ENCODE measurements at regions not wholly inside any gene's neighbourhood (a gene's known extent, or its start where the extent isn't known, plus 50 kb on each side); places are given as distances from the start of the nearest gene placed in this dataset.
"Not testable (repeated sequence)": the region's sequence is repeated elsewhere in the genome, so short reads cannot be mapped to it uniquely, and the experiment has no call there.

DNA sequence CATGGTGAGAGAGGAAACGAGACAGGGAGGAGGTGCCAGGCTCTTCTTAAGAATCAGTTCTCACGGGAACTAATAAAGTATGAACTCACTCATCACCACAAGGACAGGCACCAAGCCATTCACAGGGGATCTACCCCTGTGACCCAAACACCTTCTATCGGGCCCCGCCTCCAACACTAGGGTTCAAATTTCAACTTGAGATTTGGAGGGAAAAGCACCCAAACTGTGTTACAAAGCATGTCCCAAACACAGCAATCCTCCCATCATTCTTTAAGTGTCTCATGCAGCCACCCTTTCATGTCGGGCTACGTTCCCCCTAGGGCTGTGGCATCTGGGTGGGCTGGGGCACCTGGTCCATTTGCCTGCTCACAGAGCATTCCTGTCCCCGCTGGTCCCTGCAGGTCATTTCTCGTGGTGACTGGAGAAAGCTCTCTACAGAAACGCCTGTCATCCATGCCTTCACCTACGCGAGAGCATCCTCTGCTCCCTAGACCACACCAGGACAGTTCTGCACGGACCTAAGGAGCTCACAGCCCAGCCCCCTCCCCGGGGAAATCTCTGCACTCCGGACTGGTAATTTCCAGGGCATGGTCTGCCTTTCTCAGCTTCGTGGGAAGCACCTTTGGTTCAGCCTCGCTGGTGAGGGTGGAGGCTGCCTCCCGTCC, 79.6 kb downstream of the TTLL2 start:
- H3F3A ChIP-seq (ENCODE audit: low read length, unreplicated experiment), result no peaks in the 10 kb centered on the region
- H3K9me3 ChIP-seq (ENCODE audit: low read length), result no peaks in the 10 kb centered on the region
- no peaks in the 10 kb centered on the region for H4K20me1 ChIP-seq (ENCODE audit: low read length)
- no peaks in the 10 kb centered on the region for H3K36me3 ChIP-seq (ENCODE audit: low read depth, low read length)
- DNase-seq (no peak), ATAC-seq (no peak)
- no TSS peak for BruUV-seq (replicated peaks)
- H3K27me3 ChIP-seq (ENCODE audit: low read length), result peaks cover 60% of the 10 kb centered on the region
- ChIA-PET POLR2A (ENCODE audit: unreplicated experiment) (no interaction called here), CTCF (no interaction called here)
- H3K4me3 ChIP-seq (ENCODE audit: low read length), result no peak overlapping the region
- H3K27ac ChIP-seq (ENCODE audit: low read length), result no peak overlapping the region
- no peak overlapping the region for H3K4me2 ChIP-seq (ENCODE audit: low read length)
- H2AFZ ChIP-seq (ENCODE audit: low read length), result no peak overlapping the region
- H3K79me2 ChIP-seq (ENCODE audit: low read length), result no peaks in the 10 kb centered on the region
- TF ChIP-seq, protein P1, sequence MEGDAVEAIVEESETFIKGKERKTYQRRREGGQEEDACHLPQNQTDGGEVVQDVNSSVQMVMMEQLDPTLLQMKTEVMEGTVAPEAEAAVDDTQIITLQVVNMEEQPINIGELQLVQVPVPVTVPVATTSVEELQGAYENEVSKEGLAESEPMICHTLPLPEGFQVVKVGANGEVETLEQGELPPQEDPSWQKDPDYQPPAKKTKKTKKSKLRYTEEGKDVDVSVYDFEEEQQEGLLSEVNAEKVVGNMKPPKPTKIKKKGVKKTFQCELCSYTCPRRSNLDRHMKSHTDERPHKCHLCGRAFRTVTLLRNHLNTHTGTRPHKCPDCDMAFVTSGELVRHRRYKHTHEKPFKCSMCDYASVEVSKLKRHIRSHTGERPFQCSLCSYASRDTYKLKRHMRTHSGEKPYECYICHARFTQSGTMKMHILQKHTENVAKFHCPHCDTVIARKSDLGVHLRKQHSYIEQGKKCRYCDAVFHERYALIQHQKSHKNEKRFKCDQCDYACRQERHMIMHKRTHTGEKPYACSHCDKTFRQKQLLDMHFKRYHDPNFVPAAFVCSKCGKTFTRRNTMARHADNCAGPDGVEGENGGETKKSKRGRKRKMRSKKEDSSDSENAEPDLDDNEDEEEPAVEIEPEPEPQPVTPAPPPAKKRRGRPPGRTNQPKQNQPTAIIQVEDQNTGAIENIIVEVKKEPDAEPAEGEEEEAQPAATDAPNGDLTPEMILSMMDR (conservative IDR thresholded peaks at IDR 0.05; ENCODE audit: low read depth, low read length), result no peak
- no peak for TF ChIP-seq EZH2 (IDR thresholded peaks at IDR 0.05; ENCODE audit: low read length, unreplicated experiment)
- no peak for TF ChIP-seq EZH2phosphoT487 (IDR thresholded peaks at IDR 0.05; ENCODE audit: borderline replicate concordance, low read length)
- no peaks in the 10 kb centered on the region for H3K9me2 ChIP-seq (replicated peaks; ENCODE audit: low read length)
- intact Hi-C loops (cut with micrococcal nuclease), result no loop called here
- H3K4me1 ChIP-seq (ENCODE audit: insufficient read depth, low read length), result no peaks in the 10 kb centered on the region
- no peak overlapping the region for H3K9ac ChIP-seq (ENCODE audit: low read length)

DNA sequence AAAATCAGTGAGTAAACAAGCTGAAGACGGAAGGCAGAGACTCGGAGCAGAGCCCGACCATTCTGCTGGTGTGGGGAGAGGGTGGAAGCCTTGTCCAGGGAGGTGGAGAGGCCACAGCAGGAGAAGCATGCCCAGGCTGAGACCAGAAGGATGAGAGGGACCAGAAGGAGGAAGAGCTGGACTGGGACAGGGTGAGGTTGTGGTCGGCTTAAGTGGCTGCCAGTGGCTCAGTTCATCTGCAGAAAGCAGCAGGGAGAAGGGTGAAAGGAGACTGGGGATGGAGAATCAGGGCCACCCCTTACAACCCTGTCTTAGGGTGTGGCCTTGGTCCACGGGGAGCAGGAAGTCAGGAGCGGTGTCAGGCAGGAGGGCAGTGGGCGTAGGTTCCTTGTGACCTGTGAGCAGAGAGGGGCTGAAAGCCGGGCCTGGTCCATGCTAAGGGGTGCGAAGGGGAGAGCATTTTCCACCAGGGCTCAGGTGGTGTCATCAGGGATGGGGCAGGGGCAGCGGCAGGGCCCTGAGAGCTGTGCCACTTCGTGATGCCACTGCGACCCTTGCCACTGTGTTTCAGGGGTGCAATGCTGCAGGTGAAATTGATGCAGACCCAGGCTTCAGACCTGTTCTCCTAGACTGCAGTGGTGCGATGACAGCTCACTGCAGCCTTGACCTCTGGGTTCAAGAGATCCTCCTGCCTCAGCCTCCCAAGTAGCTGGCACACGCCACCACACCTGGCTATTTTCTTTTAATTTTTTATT, 81.1 kb downstream of the TTLL2 start:
- H3K9me2 ChIP-seq (replicated peaks; ENCODE audit: low read length), result no peaks in the 10 kb centered on the region
- no TSS peak for BruUV-seq (replicated peaks)

GRCh38 chr6:167406533-167407238, 81.8 kb downstream of the TTLL2 start:
- H3K79me2 ChIP-seq (ENCODE audit: low read length); H3K9ac ChIP-seq (ENCODE audit: low read length); H3K27ac ChIP-seq (ENCODE audit: low read length); ATAC-seq; H3K4me2 ChIP-seq (ENCODE audit: low read length); CTCF ChIA-PET; POLR2A ChIA-PET (ENCODE audit: unreplicated experiment); H3K9me2 ChIP-seq (replicated peaks; ENCODE audit: low read length); H3K36me3 ChIP-seq (ENCODE audit: low read depth, low read length); H3K9me3 ChIP-seq (ENCODE audit: low read length); H4K20me1 ChIP-seq (ENCODE audit: low read length); H3F3A ChIP-seq (ENCODE audit: low read length, unreplicated experiment); DNase-seq; H3K4me1 ChIP-seq (ENCODE audit: insufficient read depth, low read length); H3K4me3 ChIP-seq (ENCODE audit: low read length); BruUV-seq (replicated peaks); intact Hi-C loops (cut with micrococcal nuclease); H2AFZ ChIP-seq (ENCODE audit: low read length): not testable (repeated sequence)
- peaks cover 45% of the 10 kb centered on the region for H3K27me3 ChIP-seq (ENCODE audit: low read length)

More for the DNA sequence above, 81.1 kb downstream of the TTLL2 start:
- ChIA-PET POLR2A (ENCODE audit: unreplicated experiment) (no interaction called here), CTCF (no interaction called here)
- H4K20me1 ChIP-seq (ENCODE audit: low read length), result no peaks in the 10 kb centered on the region
- H3K27ac ChIP-seq (ENCODE audit: low read length), result no peak overlapping the region
- no peaks in the 10 kb centered on the region for H3K79me2 ChIP-seq (ENCODE audit: low read length)
- no peaks in the 10 kb centered on the region for H3K36me3 ChIP-seq (ENCODE audit: low read depth, low read length)
- intact Hi-C loops (cut with micrococcal nuclease), result no loop called here
- no peaks in the 10 kb centered on the region for H3K4me1 ChIP-seq (ENCODE audit: insufficient read depth, low read length)
- no peak overlapping the region for H2AFZ ChIP-seq (ENCODE audit: low read length)
- DNase-seq, result no peak
- peaks cover 46% of the 10 kb centered on the region for H3K27me3 ChIP-seq (ENCODE audit: low read length)
- no peak overlapping the region for H3K9ac ChIP-seq (ENCODE audit: low read length)
- no peak for ATAC-seq
- H3F3A ChIP-seq (ENCODE audit: low read length, unreplicated experiment), result no peaks in the 10 kb centered on the region
- H3K4me2 ChIP-seq (ENCODE audit: low read length), result no peak overlapping the region
- no peaks in the 10 kb centered on the region for H3K9me3 ChIP-seq (ENCODE audit: low read length)
- H3K4me3 ChIP-seq (ENCODE audit: low read length), result no peak overlapping the region
- TF ChIP-seq EZH2 (IDR thresholded peaks at IDR 0.05; ENCODE audit: low read length, unreplicated experiment) (no peak), EZH2phosphoT487 (IDR thresholded peaks at IDR 0.05; ENCODE audit: borderline replicate concordance, low read length) (no peak)
- TF ChIP-seq, protein P1 (conservative IDR thresholded peaks at IDR 0.05; ENCODE audit: low read depth, low read length), result no peak
